Activated T-helper 2 cell treated with anti-CD3 and anti-CD28 coated beads, Interferon-gamma antibody, Interleukin-2, Interleukin-4, amounts not matched to agents 10 μg/mL and 5 μg/mL and 100 μg/mL, durations not matched to agents 14 hours and 24 hours and 36 hours (primary cell): ENCODE measurements at regions not wholly inside any gene's neighbourhood (a gene's known extent, or its start where the extent isn't known, plus 50 kb on each side); places are given as distances from the start of the nearest gene placed in this dataset.
"Not testable (repeated sequence)": the region's sequence is repeated elsewhere in the genome, so short reads cannot be mapped to it uniquely, and the experiment has no call there.

ENCODE experiments used
- DNase-seq: peaks from one replicate; pipeline ENCODE4 v3.0.0; 2021; ENCODE audit warnings: low spot score
- H3K27ac Mint-ChIP-seq: one replicate; pipeline ENCODE4 v1.8.0; 2021; ENCODE audit warnings: mixed read lengths
- H3K27me3 Mint-ChIP-seq: one replicate; pipeline ENCODE4 v1.8.0; 2021; ENCODE audit warnings: low read depth, mixed read lengths
- H3K36me3 Mint-ChIP-seq: one replicate; pipeline ENCODE4 v1.8.0; 2021; ENCODE audit warnings: low read depth, mixed read lengths
- H3K4me1 Mint-ChIP-seq: one replicate; pipeline ENCODE4 v1.8.0; 2021; ENCODE audit warnings: low read depth, mixed read lengths
- H3K4me3 Mint-ChIP-seq: one replicate; pipeline ENCODE4 v1.8.0; 2021; ENCODE audit warnings: low read depth, mild to moderate bottlenecking, moderate library complexity, mixed read lengths
- H3K9me3 Mint-ChIP-seq: one replicate; pipeline ENCODE4 v1.8.0; 2021; ENCODE audit warnings: mixed read lengths
- intact Hi-C: fragments of 100-400 bp; cut with micrococcal nuclease; formaldehyde crosslinking; loops from one replicate; pipeline ENCODE4 v1.15.1; 2023

- no peak for DNase-seq
- intact Hi-C loops, result loop anchor here (2.0 to 10.0 kb wide), 7 partner anchors 58 to 822 kb away; partner anchors contain the start of genes LNPEP and RIOK2
- Mint-ChIP-seq H3K27me3 (peaks cover 15% of the 10 kb centered on the region), H3K4me3 (no peak overlapping the region), H3K27ac (no peak overlapping the region), H3K36me3 (peaks cover 5% of the 10 kb centered on the region), H3K4me1 (peaks cover 30% of the 10 kb centered on the region), H3K9me3 (peaks cover 9% of the 10 kb centered on the region)
These were observed 105.8 kb upstream of the PCSK1 start for GRCh38 chr5:96538808-96539250.

- intact Hi-C loops, result no loop called here
- peaks cover 27% of the 10 kb centered on the region for H3K27me3 Mint-ChIP-seq
- DNase-seq, result no peak
- no peaks in the 10 kb centered on the region for H3K4me1 Mint-ChIP-seq
- no peaks in the 10 kb centered on the region for H3K9me3 Mint-ChIP-seq
- H3K27ac Mint-ChIP-seq, result no peak overlapping the region
- H3K4me3 Mint-ChIP-seq, result no peak overlapping the region
- H3K36me3 Mint-ChIP-seq, result no peaks in the 10 kb centered on the region
These were observed 113.1 kb upstream of the PCSK1 start for GRCh38 chr5:96546120-96546519.

- Mint-ChIP-seq H3K9me3 (no peaks in the 10 kb centered on the region), H3K27ac (no peak overlapping the region), H3K4me3 (no peak overlapping the region), H3K27me3 (peaks cover 32% of the 10 kb centered on the region), H3K4me1 (no peaks in the 10 kb centered on the region), H3K36me3 (no peaks in the 10 kb centered on the region)
- no peak for DNase-seq
- intact Hi-C loops, result no loop called here
These were observed 114.4 kb upstream of the PCSK1 start for GRCh38 chr5:96547486-96547885.

DNA sequence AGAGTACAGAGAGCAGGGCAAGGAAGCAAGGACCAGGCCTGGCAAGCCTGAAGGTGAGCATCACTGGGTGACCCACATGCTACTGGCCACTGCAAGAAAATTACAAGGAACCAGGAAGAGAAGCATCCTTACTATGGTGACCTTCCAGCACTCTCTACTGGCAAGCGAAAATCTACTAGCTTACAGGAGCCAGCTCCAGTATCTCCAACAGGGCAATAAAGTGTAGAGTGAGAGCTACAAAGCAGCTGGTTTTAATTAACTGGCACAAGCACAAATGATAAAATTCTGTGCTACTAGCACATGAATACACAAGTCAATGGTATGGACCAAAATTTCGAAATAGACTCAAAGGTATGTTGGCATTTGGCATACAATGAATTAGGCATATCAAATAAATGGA, 113.3 kb upstream of the CAST start:
- Mint-ChIP-seq H3K36me3 (no peaks in the 10 kb centered on the region), H3K4me1 (no peaks in the 10 kb centered on the region), H3K27ac (no peak overlapping the region), H3K4me3 (no peak overlapping the region), H3K27me3 (peaks cover 33% of the 10 kb centered on the region), H3K9me3 (no peaks in the 10 kb centered on the region)
- intact Hi-C loops, result no loop called here
- no peak for DNase-seq

- H3K27me3 Mint-ChIP-seq, result peaks cover 12% of the 10 kb centered on the region
- DNase-seq, intact Hi-C loops: not testable (repeated sequence)
These were observed 101.3 kb upstream of the CAST start for GRCh38 chr5:96560857-96561256.

GRCh38 chr5:96562614-96563013, 99.6 kb upstream of the CAST start:
- no peak overlapping the region for H3K27ac Mint-ChIP-seq
- intact Hi-C loops, result no loop called here
- H3K36me3 Mint-ChIP-seq, result no peaks in the 10 kb centered on the region
- no peak overlapping the region for H3K4me3 Mint-ChIP-seq
- no peak for DNase-seq
- peaks cover 14% of the 10 kb centered on the region for H3K4me1 Mint-ChIP-seq
- H3K9me3 Mint-ChIP-seq, result no peaks in the 10 kb centered on the region
- H3K27me3 Mint-ChIP-seq, result peaks cover 11% of the 10 kb centered on the region

More at GRCh38 chr5:96560857-96561256, 101.3 kb upstream of the CAST start:
- not testable (repeated sequence) for H3K36me3 Mint-ChIP-seq, H3K4me3 Mint-ChIP-seq, H3K27ac Mint-ChIP-seq, H3K4me1 Mint-ChIP-seq, H3K9me3 Mint-ChIP-seq

DNA sequence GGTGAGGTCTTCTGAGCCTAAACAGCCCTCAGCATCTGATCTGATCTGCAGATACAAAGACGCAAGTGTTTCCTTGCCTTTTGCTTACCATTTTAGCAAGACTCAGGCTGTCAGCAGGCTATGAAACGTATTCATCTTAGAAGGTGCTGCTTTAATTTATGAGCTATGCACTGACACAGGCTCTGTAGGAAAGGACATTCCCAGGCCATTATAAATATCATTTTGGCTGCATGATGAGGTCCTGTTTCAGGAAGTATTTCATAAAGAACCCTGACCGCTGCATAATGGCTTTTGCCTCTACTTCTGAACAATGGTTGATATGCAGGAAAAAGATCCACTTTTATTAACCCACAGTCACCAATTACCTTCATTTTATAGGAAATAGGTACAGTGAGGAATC, 98.4 kb upstream of the CAST start:
- H3K27ac Mint-ChIP-seq, result no peak overlapping the region
- H3K27me3 Mint-ChIP-seq, result peaks cover 15% of the 10 kb centered on the region
- H3K4me3 Mint-ChIP-seq, result no peak overlapping the region
- H3K9me3 Mint-ChIP-seq, result no peaks in the 10 kb centered on the region
- H3K36me3 Mint-ChIP-seq, result no peaks in the 10 kb centered on the region
- no peak for DNase-seq
- peaks cover 14% of the 10 kb centered on the region for H3K4me1 Mint-ChIP-seq
- intact Hi-C loops, result no loop called here

DNA sequence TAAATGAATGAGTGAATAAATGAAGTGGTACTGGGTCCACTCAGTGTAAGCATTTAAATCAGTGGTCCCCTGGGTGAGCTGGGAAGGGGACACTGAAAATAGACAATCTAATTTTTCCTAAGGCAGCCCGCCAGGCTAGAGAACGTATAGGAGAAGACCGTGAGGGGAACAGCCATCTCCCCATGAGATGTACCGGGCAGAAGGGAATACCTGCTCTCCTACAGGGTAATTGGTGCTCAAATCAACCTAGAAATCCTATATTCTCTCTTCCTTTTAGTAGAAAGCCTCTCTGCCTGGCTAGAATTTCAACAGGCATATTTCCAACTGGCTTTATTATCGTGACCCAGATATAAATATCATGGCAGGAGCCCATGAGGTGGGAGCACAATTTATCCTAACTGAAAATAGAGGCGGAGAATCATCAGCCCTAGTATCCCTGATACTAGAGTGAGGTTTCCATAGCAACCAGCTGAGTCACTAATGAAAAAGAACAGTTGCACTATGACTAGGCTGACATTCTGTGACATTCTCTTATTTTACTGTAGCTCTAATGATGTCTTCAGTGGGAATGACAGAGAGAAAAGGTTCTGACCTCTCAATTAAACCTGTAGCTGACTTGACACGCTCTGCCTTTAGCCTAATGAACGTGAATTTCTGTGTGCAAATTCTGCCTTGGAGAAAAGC, 96.5 kb upstream of the CAST start:
- H3K27ac Mint-ChIP-seq, result no peak overlapping the region
- peaks cover 28% of the 10 kb centered on the region for H3K27me3 Mint-ChIP-seq
- peaks cover 14% of the 10 kb centered on the region for H3K4me1 Mint-ChIP-seq
- intact Hi-C loops, result loop anchor here (2.0 kb wide), 1 partner anchor 29 kb away; no protein-coding TSS in a partner anchor
- no peak for DNase-seq
- H3K9me3 Mint-ChIP-seq, result no peaks in the 10 kb centered on the region
- H3K36me3 Mint-ChIP-seq, result no peaks in the 10 kb centered on the region
- no peak overlapping the region for H3K4me3 Mint-ChIP-seq

GRCh38 chr5:96566833-96567587, 95.2 kb upstream of the CAST start:
- no peaks in the 10 kb centered on the region for H3K9me3 Mint-ChIP-seq
- H3K27ac Mint-ChIP-seq, result no peak overlapping the region
- H3K4me1 Mint-ChIP-seq, result peaks cover 14% of the 10 kb centered on the region
- H3K4me3 Mint-ChIP-seq, result no peak overlapping the region
- no peak for DNase-seq
- H3K36me3 Mint-ChIP-seq, result no peaks in the 10 kb centered on the region
- intact Hi-C loops, result loop anchor here (2.0 kb wide), 1 partner anchor 30 kb away; no protein-coding TSS in a partner anchor
- H3K27me3 Mint-ChIP-seq, result peaks cover 33% of the 10 kb centered on the region

DNA sequence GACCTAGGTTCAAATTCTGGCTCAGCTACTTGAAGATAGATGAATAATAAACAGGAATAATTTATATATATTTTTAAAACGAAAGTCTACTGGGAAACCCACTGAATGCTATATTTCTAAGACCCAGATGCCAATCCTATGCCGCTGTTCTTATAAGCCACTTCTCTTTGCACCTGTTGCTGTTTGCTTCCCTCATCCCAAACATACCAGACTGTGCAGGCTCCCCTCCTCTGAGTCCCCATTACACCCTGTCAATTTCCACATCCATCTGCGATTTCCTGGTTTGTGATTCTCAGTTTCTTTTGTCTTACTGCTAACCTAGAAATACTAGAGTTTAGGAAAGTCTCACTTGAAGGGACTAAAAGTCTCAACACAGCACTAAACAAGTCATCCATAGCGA, 92.8 kb upstream of the CAST start:
- Mint-ChIP-seq H3K36me3 (no peaks in the 10 kb centered on the region), H3K4me1 (peaks cover 18% of the 10 kb centered on the region), H3K9me3 (no peaks in the 10 kb centered on the region), H3K27me3 (peaks cover 32% of the 10 kb centered on the region), H3K27ac (no peak overlapping the region), H3K4me3 (no peak overlapping the region)
- no peak for DNase-seq
- intact Hi-C loops, result no loop called here

GRCh38 chr5:96569770-96570169, 92.4 kb upstream of the CAST start:
- Mint-ChIP-seq H3K9me3 (no peaks in the 10 kb centered on the region), H3K36me3 (no peaks in the 10 kb centered on the region), H3K27ac (no peak overlapping the region), H3K27me3 (peaks cover 32% of the 10 kb centered on the region), H3K4me1 (peaks cover 18% of the 10 kb centered on the region), H3K4me3 (no peak overlapping the region)
- intact Hi-C loops, result no loop called here
- no peak for DNase-seq

- Mint-ChIP-seq H3K4me3 (no peak overlapping the region), H3K27ac (no peak overlapping the region), H3K27me3 (peaks cover 39% of the 10 kb centered on the region), H3K9me3 (no peaks in the 10 kb centered on the region), H3K36me3 (no peaks in the 10 kb centered on the region), H3K4me1 (peaks cover 4% of the 10 kb centered on the region)
- no peak for DNase-seq
- intact Hi-C loops, result no loop called here
These were observed 89.2 kb upstream of the CAST start for GRCh38 chr5:96572864-96573512.

DNA sequence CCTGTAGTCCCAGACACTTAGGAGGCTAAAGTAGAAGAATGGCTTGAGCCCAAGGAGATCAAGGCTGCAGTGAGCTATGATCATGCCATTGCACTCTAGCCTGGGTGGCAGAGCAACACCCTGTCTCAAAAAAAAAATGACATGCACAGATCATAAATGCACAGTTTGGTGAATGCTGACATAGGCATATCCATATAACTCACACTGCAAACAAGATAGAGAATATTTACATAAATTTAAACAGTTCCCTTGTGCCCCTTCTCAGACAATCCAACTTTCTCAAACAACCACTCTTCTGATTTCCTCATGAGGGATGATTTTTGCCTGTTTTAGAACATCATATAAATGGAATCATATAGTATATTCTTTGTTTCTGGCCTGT, 88.7 kb upstream of the CAST start:
- no peaks in the 10 kb centered on the region for H3K36me3 Mint-ChIP-seq

More for the DNA sequence above, 88.7 kb upstream of the CAST start:
- H3K27ac Mint-ChIP-seq, result no peak overlapping the region
- H3K4me3 Mint-ChIP-seq, result no peak overlapping the region
- peaks cover 40% of the 10 kb centered on the region for H3K27me3 Mint-ChIP-seq
- no peak for DNase-seq
- peaks cover 4% of the 10 kb centered on the region for H3K4me1 Mint-ChIP-seq
- no peaks in the 10 kb centered on the region for H3K9me3 Mint-ChIP-seq
- intact Hi-C loops, result no loop called here
